HFF-Myc (cell line): ENCODE measurements at regions not wholly inside any gene's neighbourhood (a gene's known extent, or its start where the extent isn't known, plus 50 kb on each side); places are given as distances from the start of the nearest gene placed in this dataset.

Experiments used
- DNase-seq: peaks from one replicate; pipeline ENCODE4 v3.0.0-alpha.2; 2011; ENCODE audit warnings: low read depth; ENCODE audit errors: extremely low read depth
- H3K4me3 ChIP-seq: replicated peaks from 2 replicates; pipeline ENCODE4 v1.5.1; 2011; ENCODE audit warnings: low read depth, mild to moderate bottlenecking, control low read depth, low read length
- CTCF ChIP-seq: IDR thresholded peaks from 2 replicates; pipeline ENCODE4 v1.5.1; 2012; ENCODE audit warnings: mild to moderate bottlenecking, low read depth, low read length, control low read depth; ENCODE audit errors: missing control alignments

- no peak overlapping the region for H3K4me3 ChIP-seq
- no peak for TF ChIP-seq CTCF
These were observed 166.6 kb upstream of the TBCA start for GRCh38 chr5:77942578-77943239.

DNA sequence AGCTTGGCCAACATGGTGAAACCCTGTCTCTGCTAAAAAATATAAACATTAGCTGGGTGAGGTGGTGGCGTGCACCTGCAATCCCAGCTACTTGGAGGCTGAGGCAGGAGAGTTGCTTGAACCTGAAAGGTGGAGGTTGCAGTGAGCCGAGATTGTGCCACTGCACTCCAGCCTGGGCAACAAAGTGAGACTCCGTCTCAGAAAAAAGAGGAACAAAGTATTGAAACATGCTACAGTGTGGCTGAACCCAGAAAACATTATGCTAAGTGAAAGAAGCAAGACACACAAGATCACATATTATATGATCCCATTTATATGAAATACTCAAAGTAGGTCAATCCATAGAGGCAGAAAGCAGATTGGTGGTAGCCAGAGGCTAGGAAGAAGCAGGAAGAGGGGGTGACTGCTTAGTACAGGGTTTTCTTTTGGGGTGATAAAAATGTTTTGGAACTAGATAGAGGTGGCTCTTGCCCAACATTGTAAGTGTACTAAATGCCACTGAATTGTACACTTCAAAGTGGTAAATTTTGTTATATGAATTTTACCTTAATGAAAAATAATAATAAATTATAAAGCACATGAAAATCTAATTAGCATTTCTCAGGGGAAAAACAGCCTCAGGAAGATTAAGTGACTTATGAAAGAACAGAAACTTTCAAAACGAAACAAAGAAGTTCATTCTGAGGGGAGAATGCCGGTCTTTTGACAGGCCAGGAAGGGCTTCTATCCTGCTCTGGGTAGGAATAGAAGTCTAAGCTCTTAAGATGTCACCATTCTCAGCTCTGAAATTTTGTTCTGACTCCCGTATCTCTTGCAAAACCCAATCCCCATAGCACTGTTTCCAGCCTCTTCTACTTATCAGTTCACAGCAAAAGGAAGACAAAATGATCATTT lies 161.1 kb upstream of the TBCA start:
- TF ChIP-seq CTCF = no peak
- no peak for DNase-seq
- no peak overlapping the region for H3K4me3 ChIP-seq

More at GRCh38 chr5:77942578-77943239, 166.6 kb upstream of the TBCA start:
- no peak for DNase-seq

- no peak overlapping the region for H3K4me3 ChIP-seq
- DNase-seq = no peak
- TF ChIP-seq CTCF = no peak
These were observed 160.2 kb upstream of the TBCA start for GRCh38 chr5:77936365-77936693.

GRCh38 chr5:77935506-77936364 lies 159.6 kb upstream of the TBCA start:
- no peak for DNase-seq
- H3K4me3 ChIP-seq = no peak overlapping the region
- TF ChIP-seq CTCF = no peak

- no peak for DNase-seq
- no peak overlapping the region for H3K4me3 ChIP-seq
- TF ChIP-seq CTCF = no peak
These were observed 152.7 kb upstream of the TBCA start for GRCh38 chr5:77928776-77929300.

GRCh38 chr5:77926337-77926736 lies 150.2 kb upstream of the TBCA start:
- no peak overlapping the region for H3K4me3 ChIP-seq
- TF ChIP-seq CTCF = no peak
- DNase-seq = no peak
